K562 (cell line): ENCODE measurements at regions not wholly inside any gene's neighbourhood (a gene's known extent, or its start where the extent isn't known, plus 50 kb on each side); places are given as distances from the start of the nearest gene placed in this dataset.

Experiments used
- ATF1 ChIP-seq, 2 experiments: fragments of 450-650 bp in 1 of 2; IDR thresholded peaks; 2 replicates each; pipeline ENCODE4 v1.6.1; 2016; ENCODE audit warnings: missing compliant biosample characterization in 1 of 2, missing genetic modification characterization in 1 of 2
- CEBPB ChIP-seq: fragments of 450-650 bp; IDR thresholded peaks from 2 replicates; pipeline ENCODE4 v1.6.1; 2016; ENCODE audit warnings: missing genetic modification characterization, missing compliant biosample characterization
- GTF2E2 ChIP-seq: fragments of 200-800 bp; sonication (Bioruptor generic); IDR thresholded peaks from 2 replicates; pipeline ENCODE4 v1.6.1; 2016; ENCODE audit warnings: missing genetic modification characterization, missing compliant biosample characterization
- L3MBTL2 ChIP-seq: fragments of 450-650 bp; IDR thresholded peaks from 2 replicates; pipeline ENCODE4 v1.6.1; 2016; ENCODE audit warnings: mild to moderate bottlenecking, moderate library complexity
- MNT ChIP-seq, 2 experiments: fragments of 450-650 bp; conservative IDR thresholded peaks; 2 replicates each; pipeline ENCODE4 v1.6.1; 2017; ENCODE audit warnings: mild to moderate bottlenecking in 2 of 2, moderate library complexity in 2 of 2
- NFIC ChIP-seq: fragments of 450-650 bp; IDR thresholded peaks from 2 replicates; pipeline ENCODE4 v1.6.1; 2017; ENCODE audit warnings: mild to moderate bottlenecking, inconsistent platforms
- ZNF133 ChIP-seq: fragments of 250-450 bp; sonication (Bioruptor Pico); IDR thresholded peaks from 2 replicates; pipeline ENCODE4 v1.4.0; 2020; ENCODE audit warnings: mild to moderate bottlenecking
- ZNF398 ChIP-seq: fragments of 250-450 bp; sonication (Bioruptor Pico); IDR thresholded peaks from 2 replicates; pipeline ENCODE4 v1.8.0; 2021; ENCODE audit warnings: moderate library complexity, mild to moderate bottlenecking, inconsistent platforms
- ZNF589 ChIP-seq: fragments of 200-800 bp; sonication (Bioruptor generic); IDR thresholded peaks from 2 replicates; pipeline ENCODE4 v1.6.1; 2016; ENCODE audit warnings: low read depth, missing genetic modification characterization, missing compliant biosample characterization
- TF ChIP-seq, protein P1 (sequence below): fragments of 450-650 bp; IDR thresholded peaks from 2 replicates; pipeline ENCODE4 v1.6.1; 2018; ENCODE audit warnings: mild to moderate bottlenecking, low read depth; ENCODE audit not compliant: partially characterized antibody
- TF ChIP-seq, protein P2 (sequence below), 2 experiments: fragments of 450-650 bp; IDR thresholded peaks; 2 replicates each; pipeline ENCODE4 v1.6.1; 2016; ENCODE audit warnings: mild to moderate bottlenecking in 2 of 2, borderline replicate concordance in 1 of 2, low read depth in 1 of 2, moderate library complexity in 1 of 2
- TF ChIP-seq, protein P3 (sequence below), 2 experiments: fragments of 450-650 bp; IDR thresholded peaks; 2 replicates each; pipeline ENCODE4 v1.6.1; 2016

DNA sequence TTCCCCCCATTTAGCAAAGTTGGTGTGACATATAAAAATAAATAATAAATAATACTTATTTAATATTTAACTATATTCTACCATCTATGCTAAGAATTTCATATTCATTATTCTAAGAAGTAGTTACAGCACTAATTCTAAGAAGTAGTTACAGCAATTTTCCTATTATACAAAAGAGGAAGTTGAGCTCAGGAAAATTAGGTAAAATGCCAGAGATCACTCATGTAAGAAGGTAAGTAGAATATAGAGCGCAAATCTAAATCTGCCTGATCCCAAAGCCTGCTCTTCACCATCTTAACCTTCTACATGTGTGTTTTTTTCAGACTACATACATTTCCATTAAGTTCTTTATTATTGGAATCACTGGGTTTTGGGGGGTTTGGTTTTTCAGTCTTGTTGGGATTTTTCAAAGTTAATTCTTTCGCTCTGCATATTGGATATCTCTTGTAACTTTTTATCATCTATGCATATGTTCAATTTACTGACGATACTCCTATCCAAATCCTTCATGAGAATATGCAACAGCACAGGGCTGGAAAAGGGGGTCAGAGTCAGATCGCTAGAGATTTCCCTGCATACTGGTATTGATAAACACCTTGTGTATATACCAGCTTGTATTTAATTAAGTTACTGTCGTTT is 852.1 kb downstream of the MAT2B start (continued):
- TF ChIP-seq ZNF398 (no peak), L3MBTL2 (0 out of 2 replicates have a peak, but pooled peaks have one; percentile 17), ZNF589 (CRISPR knock-in tag) (0 out of 2 replicates have a peak, but pooled peaks have one; percentile 6), ZNF133 (CRISPR knock-in tag) (no peak), CEBPB (tag) (peak; percentile 42; the same call in 1 of the 2 replicates), MNT (conservative IDR thresholded peaks at IDR 0.05) (no peak), GTF2E2 (tag) (peak; percentile 85), ATF1 (CRISPR knock-in tag; IDR thresholded peaks at IDR 0.05) (no peak), ATF1 (tag; IDR thresholded peaks at IDR 0.05) (no peak), NFIC (no peak)
- TF ChIP-seq, protein P1, sequence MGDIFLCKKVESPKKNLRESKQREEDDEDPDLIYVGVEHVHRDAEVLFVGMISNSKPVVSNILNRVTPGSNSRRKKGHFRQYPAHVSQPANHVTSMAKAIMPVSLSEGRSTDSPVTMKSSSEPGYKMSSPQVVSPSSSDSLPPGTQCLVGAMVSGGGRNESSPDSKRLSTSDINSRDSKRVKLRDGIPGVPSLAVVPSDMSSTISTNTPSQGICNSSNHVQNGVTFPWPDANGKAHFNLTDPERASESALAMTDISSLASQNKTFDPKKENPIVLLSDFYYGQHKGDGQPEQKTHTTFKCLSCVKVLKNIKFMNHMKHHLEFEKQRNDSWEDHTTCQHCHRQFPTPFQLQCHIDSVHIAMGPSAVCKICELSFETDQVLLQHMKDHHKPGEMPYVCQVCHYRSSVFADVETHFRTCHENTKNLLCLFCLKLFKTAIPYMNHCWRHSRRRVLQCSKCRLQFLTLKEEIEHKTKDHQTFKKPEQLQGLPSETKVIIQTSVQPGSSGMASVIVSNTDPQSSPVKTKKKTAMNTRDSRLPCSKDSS: no peak
- TF ChIP-seq, protein P2, sequence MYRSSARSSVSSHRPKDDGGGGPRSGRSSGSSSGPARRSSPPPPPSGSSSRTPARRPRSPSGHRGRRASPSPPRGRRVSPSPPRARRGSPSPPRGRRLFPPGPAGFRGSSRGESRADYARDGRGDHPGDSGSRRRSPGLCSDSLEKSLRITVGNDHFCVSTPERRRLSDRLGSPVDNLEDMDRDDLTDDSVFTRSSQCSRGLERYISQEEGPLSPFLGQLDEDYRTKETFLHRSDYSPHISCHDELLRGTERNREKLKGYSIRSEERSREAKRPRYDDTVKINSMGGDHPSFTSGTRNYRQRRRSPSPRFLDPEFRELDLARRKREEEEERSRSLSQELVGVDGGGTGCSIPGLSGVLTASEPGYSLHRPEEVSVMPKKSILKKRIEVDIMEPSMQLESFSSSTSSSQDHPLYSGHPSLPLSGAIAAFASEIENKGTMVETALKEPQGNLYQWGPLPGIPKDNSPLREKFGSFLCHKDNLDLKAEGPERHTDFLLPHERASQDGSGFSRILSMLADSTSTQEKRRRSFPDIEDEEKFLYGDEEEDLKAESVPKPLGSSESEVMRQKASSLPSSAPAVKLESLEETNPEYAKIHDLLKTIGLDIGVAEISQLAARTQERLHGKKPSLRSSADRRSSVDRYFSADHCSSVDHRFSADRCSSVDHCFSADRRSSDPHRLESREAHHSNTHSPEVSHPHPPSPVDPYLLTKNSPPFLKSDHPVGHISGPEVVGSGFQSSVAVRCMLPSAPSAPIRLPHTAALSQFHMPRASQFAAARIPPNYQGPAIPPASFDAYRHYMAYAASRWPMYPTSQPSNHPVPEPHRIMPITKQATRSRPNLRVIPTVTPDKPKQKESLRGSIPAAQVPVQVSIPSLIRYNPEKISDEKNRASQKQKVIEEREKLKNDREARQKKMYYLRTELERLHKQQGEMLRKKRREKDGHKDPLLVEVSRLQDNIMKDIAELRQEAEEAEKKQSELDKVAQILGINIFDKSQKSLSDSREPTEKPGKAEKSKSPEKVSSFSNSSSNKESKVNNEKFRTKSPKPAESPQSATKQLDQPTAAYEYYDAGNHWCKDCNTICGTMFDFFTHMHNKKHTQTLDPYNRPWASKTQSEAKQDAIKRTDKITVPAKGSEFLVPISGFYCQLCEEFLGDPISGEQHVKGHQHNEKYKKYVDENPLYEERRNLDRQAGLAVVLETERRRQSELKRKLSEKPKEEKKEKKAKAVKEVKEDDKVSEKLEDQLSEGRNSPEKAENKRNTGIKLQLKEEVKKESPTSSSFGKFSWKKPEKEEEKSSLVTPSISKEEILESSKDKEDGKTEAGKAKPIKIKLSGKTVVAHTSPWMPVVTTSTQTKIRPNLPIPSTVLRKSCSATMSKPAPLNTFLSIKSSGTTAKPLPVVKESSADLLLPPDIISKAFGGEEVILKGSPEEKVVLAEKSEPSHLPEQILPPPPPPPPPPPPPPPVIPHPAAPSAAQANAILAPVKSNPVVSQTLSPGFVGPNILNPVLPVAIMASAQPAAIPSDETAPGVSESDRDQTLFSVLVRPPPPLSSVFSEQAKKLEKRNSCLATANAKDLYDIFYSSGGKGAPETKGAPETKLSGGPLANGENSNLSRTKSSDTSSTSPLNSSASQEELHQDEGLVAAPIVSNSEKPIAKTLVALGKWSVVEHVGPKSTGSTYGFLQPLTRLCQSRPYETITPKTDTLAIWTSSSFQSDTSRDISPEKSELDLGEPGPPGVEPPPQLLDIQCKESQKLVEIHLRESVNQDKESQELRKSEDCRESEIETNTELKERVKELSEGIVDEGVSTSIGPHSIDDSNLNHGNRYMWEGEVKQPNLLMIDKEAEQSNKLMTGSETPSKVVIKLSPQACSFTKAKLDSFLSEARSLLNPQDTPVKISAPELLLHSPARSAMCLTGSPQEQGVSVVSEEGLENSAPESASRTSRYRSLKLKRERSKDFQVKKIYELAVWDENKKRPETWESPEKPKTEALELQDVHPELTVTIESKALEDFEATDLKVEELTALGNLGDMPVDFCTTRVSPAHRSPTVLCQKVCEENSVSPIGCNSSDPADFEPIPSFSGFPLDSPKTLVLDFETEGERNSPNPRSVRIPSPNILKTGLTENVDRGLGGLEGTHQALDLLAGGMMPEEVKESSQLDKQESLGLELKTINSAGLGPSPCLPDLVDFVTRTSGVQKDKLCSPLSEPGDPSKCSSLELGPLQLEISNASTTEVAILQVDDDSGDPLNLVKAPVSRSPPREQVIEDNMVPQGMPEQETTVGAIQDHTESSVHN (IDR thresholded peaks at IDR 0.05; ENCODE audit: borderline replicate concordance in 1 of 2, low read depth in 1 of 2): peak in 1 of 2 experiments; percentile 27; a peak in 1 of 4 replicates
- TF ChIP-seq, protein P3, sequence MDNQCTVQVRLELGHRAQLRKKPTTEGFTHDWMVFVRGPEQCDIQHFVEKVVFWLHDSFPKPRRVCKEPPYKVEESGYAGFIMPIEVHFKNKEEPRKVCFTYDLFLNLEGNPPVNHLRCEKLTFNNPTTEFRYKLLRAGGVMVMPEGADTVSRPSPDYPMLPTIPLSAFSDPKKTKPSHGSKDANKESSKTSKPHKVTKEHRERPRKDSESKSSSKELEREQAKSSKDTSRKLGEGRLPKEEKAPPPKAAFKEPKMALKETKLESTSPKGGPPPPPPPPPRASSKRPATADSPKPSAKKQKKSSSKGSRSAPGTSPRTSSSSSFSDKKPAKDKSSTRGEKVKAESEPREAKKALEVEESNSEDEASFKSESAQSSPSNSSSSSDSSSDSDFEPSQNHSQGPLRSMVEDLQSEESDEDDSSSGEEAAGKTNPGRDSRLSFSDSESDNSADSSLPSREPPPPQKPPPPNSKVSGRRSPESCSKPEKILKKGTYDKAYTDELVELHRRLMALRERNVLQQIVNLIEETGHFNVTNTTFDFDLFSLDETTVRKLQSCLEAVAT (IDR thresholded peaks at IDR 0.05): peak; percentile 46 to 69; a peak in 3 of 4 replicates
